ENCODE measurements at regions not wholly inside any gene's neighbourhood (a gene's known extent, or its start where the extent isn't known, plus 50 kb on each side); places are given as distances from the start of the nearest gene placed in this dataset.

DNA sequence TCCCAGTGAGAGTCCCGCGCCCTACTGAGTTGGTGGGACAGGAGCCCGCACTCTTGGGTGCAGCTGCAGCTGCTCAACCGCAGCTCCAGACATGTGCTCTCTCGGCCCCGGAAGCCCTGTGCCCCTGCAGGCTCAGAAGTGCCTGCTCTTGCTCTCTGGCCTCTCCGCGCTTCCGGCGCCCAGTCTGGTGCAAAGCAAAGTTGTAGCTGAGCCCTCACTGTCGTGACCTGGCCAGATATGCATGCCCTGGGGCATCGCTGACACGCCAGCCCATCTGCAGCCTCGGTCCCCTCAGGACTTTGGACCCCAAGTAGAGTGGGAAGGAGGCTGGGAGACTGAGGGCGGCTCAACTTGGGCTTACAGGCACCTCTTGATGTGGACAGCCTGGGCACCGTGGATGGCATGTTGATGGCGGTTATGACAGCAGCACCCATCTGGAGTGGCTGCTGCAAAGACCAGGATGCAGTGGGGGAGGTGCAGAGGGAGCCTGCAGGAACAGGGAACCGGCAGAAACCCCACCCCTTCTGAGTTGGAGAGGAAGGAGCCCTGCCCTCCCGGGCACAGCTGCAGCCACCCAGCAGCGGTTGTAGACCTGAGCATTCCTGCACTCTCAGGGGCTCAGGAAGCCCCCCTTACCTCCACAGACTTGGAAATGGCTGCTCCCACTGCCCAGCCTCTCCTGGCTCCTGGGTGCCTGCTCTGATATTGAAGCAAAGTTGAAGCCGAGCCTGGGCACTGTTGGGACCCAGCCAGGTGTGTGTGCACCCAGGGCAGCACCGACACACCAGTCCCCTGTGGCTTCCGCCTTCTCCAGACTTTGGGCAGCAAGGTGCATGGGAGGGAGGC lies 462.6 kb downstream of the TBC1D32 start:
- dilution Hi-C loops (cut with MboI; ENCODE audit: extremely low pct_ligation_motif_present, low sequenced_read_pairs) = no loop called here
- FAIRE-seq = no peak
- no peak for DNase-seq (ENCODE audit: low read depth, low spot score)
- no peak overlapping the region for H3K9ac ChIP-seq (ENCODE audit: control insufficient read depth, extremely low read depth, insufficient read depth, low read length)
- H3K27ac ChIP-seq (ENCODE audit: control insufficient read depth, insufficient read depth, low read length) = no peak overlapping the region
- TF ChIP-seq EZH2 (IDR thresholded peaks at IDR 0.05; ENCODE audit: low read length) = no peak
- TF ChIP-seq, protein P1, sequence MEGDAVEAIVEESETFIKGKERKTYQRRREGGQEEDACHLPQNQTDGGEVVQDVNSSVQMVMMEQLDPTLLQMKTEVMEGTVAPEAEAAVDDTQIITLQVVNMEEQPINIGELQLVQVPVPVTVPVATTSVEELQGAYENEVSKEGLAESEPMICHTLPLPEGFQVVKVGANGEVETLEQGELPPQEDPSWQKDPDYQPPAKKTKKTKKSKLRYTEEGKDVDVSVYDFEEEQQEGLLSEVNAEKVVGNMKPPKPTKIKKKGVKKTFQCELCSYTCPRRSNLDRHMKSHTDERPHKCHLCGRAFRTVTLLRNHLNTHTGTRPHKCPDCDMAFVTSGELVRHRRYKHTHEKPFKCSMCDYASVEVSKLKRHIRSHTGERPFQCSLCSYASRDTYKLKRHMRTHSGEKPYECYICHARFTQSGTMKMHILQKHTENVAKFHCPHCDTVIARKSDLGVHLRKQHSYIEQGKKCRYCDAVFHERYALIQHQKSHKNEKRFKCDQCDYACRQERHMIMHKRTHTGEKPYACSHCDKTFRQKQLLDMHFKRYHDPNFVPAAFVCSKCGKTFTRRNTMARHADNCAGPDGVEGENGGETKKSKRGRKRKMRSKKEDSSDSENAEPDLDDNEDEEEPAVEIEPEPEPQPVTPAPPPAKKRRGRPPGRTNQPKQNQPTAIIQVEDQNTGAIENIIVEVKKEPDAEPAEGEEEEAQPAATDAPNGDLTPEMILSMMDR (optimal IDR thresholded peaks at IDR 0.05 in 1 of 3, IDR thresholded peaks at IDR 0.05 in 1 of 3, conservative IDR thresholded peaks at IDR 0.05 in 1 of 3; ENCODE audit: extremely low read depth in 1 of 3, insufficient read depth in 2 of 3, low read length in 3 of 3) = no peak
- no peak overlapping the region for H3K4me3 ChIP-seq (ENCODE audit: control insufficient read depth in 2 of 3, extremely low read depth in 1 of 3, insufficient read depth in 2 of 3, low read depth in 1 of 3, low read length in 3 of 3)
- no peaks in the 10 kb centered on the region for H4K20me1 ChIP-seq (ENCODE audit: control insufficient read depth, extremely low read depth, insufficient read depth, low read length)
- H3K36me3 ChIP-seq (ENCODE audit: control insufficient read depth in 2 of 2, extremely low read depth in 1 of 2, insufficient read depth in 2 of 2, low read length in 2 of 2) = no peaks in the 10 kb centered on the region
- H3K9me3 ChIP-seq (ENCODE audit: control insufficient read depth, low read depth, low read length) = peaks cover 2% of the 10 kb centered on the region
- H3K27me3 ChIP-seq (ENCODE audit: control insufficient read depth, extremely low read depth, insufficient read depth, low read length) = no peaks in the 10 kb centered on the region
- H2AFZ ChIP-seq (ENCODE audit: control insufficient read depth, low read length) = no peak overlapping the region
- H3K9me1 ChIP-seq (ENCODE audit: control insufficient read depth, extremely low read depth, insufficient read depth, low read length) = no peaks in the 10 kb centered on the region
- H3K79me2 ChIP-seq (ENCODE audit: control insufficient read depth, insufficient read depth, low read length) = no peaks in the 10 kb centered on the region
- H3K4me2 ChIP-seq (ENCODE audit: control insufficient read depth, extremely low read depth, insufficient read depth, low read depth, low read length) = no peak overlapping the region
- H3K4me1 ChIP-seq (ENCODE audit: control insufficient read depth, extremely low read depth, insufficient read depth, low read length) = no peaks in the 10 kb centered on the region

GRCh38 chr6:120869397-120869796 lies 464.9 kb downstream of the TBC1D32 start:
- no peak overlapping the region for H3K9ac ChIP-seq (ENCODE audit: control insufficient read depth, extremely low read depth, insufficient read depth, low read length)
- TF ChIP-seq, protein P1 (optimal IDR thresholded peaks at IDR 0.05 in 1 of 3, IDR thresholded peaks at IDR 0.05 in 1 of 3, conservative IDR thresholded peaks at IDR 0.05 in 1 of 3; ENCODE audit: extremely low read depth in 1 of 3, insufficient read depth in 2 of 3, low read length in 3 of 3) = no peak
- TF ChIP-seq EZH2 (IDR thresholded peaks at IDR 0.05; ENCODE audit: low read length) = no peak
- dilution Hi-C loops (cut with MboI; ENCODE audit: extremely low pct_ligation_motif_present, low sequenced_read_pairs) = no loop called here
- H4K20me1 ChIP-seq (ENCODE audit: control insufficient read depth, extremely low read depth, insufficient read depth, low read length) = no peaks in the 10 kb centered on the region
- FAIRE-seq (no peak), DNase-seq (ENCODE audit: low read depth, low spot score) (no peak)
- H3K4me1 ChIP-seq (ENCODE audit: control insufficient read depth, extremely low read depth, insufficient read depth, low read length) = no peaks in the 10 kb centered on the region
- no peaks in the 10 kb centered on the region for H3K36me3 ChIP-seq (ENCODE audit: control insufficient read depth in 2 of 2, extremely low read depth in 1 of 2, insufficient read depth in 2 of 2, low read length in 2 of 2)
- H3K4me2 ChIP-seq (ENCODE audit: control insufficient read depth, extremely low read depth, insufficient read depth, low read depth, low read length) = no peak overlapping the region
- peaks cover under 1% of the 10 kb centered on the region for H3K9me3 ChIP-seq (ENCODE audit: control insufficient read depth, low read depth, low read length)
- no peaks in the 10 kb centered on the region for H3K27me3 ChIP-seq (ENCODE audit: control insufficient read depth, extremely low read depth, insufficient read depth, low read length)
- no peak overlapping the region for H2AFZ ChIP-seq (ENCODE audit: control insufficient read depth, low read length)
- no peaks in the 10 kb centered on the region for H3K9me1 ChIP-seq (ENCODE audit: control insufficient read depth, extremely low read depth, insufficient read depth, low read length)
- H3K4me3 ChIP-seq (ENCODE audit: control insufficient read depth in 2 of 3, extremely low read depth in 1 of 3, insufficient read depth in 2 of 3, low read depth in 1 of 3, low read length in 3 of 3) = no peak overlapping the region
- H3K27ac ChIP-seq (ENCODE audit: control insufficient read depth, insufficient read depth, low read length) = no peak overlapping the region
- H3K79me2 ChIP-seq (ENCODE audit: control insufficient read depth, insufficient read depth, low read length) = no peaks in the 10 kb centered on the region

Data from keratinocyte (primary cell).